Common myeloid progenitor, CD34-positive (primary cell): ENCODE measurements at regions not wholly inside any gene's neighbourhood (a gene's known extent, or its start where the extent isn't known, plus 50 kb on each side); places are given as distances from the start of the nearest gene placed in this dataset.
"Not testable (repeated sequence)": the region's sequence is repeated elsewhere in the genome, so short reads cannot be mapped to it uniquely, and the experiment has no call there.

Source experiments
- CTCF ChIA-PET: fragments of 350-600 bp; sonication (Branson Sonifier 250); formaldehyde crosslinking; loops from one replicate; lab custom pipeline; 2021; ENCODE audit warnings: antibody characterized with exemption; lab: Charles Lee
- POLR2A ChIA-PET: fragments of 350-600 bp; sonication (Branson Sonifier 250); formaldehyde crosslinking; loops from one replicate; lab custom pipeline; 2021; ENCODE audit warnings: antibody characterized with exemption; lab: Charles Lee
- DNase-seq, 3 donors: peaks; one replicate each; pipeline versions ENCODE4 v3.0.0 to v3.0.0-alpha.2; 2013
- H3K27ac ChIP-seq, 2 experiments: 1 replicate in 1 of 2; 2 replicates in 1 of 2; pipeline ENCODE4 v1.7.0; 2013; ENCODE audit warnings: inconsistent platforms in 2 of 2, low read length in 2 of 2, mild to moderate bottlenecking in 2 of 2, low read depth in 1 of 2, moderate library complexity in 1 of 2; ENCODE audit not compliant: severe bottlenecking in 2 of 2, insufficient read depth in 1 of 2, poor library complexity in 1 of 2
- H3K27me3 ChIP-seq, 5 experiments: replicated peaks in 2 of 5; 1 replicate in 3 of 5; 2 replicates in 2 of 5; pipeline versions ENCODE4 v1.6.1 to v1.7.0; 2013; ENCODE audit warnings: low read length in 4 of 5, mild to moderate bottlenecking in 2 of 5, moderate library complexity in 2 of 5, inconsistent platforms in 1 of 5; ENCODE audit not compliant: insufficient read depth in 5 of 5, control insufficient read depth in 4 of 5
- H3K36me3 ChIP-seq, 4 experiments: 1 replicate in 2 of 4; 2 replicates in 2 of 4; pipeline versions ENCODE4 v1.6.1 to v1.7.0; 2013; ENCODE audit warnings: low read length in 3 of 4, control low read depth in 1 of 4, mild to moderate bottlenecking in 1 of 4; ENCODE audit not compliant: control insufficient read depth in 4 of 4, insufficient read depth in 4 of 4
- H3K4me1 ChIP-seq, 4 experiments: 1 replicate in 3 of 4; 2 replicates in 1 of 4; pipeline versions ENCODE4 v1.6.1 to v1.7.1; 2013; ENCODE audit warnings: low read length in 3 of 4, mild to moderate bottlenecking in 3 of 4, control low read depth in 1 of 4, inconsistent platforms in 1 of 4, moderate library complexity in 1 of 4; ENCODE audit not compliant: control insufficient read depth in 4 of 4, insufficient read depth in 4 of 4; ENCODE audit errors: control extremely low read depth in 1 of 4
- H3K4me3 ChIP-seq, 7 experiments: 1 replicate in 4 of 7; 2 replicates in 3 of 7; pipeline versions ENCODE4 v1.5.1 to v1.7.0; 2013; ENCODE audit warnings: mild to moderate bottlenecking in 7 of 7, low read length in 6 of 7, moderate library complexity in 6 of 7, inconsistent platforms in 2 of 7, low read depth in 2 of 7, control low read depth in 1 of 7; ENCODE audit not compliant: insufficient read depth in 4 of 7, control insufficient read depth in 1 of 7; ENCODE audit errors: extremely low read depth in 1 of 7
- H3K9me3 ChIP-seq, 5 experiments: 1 replicate in 4 of 5; 2 replicates in 1 of 5; pipeline versions ENCODE4 v1.6.1 to v1.7.1; 2013; ENCODE audit warnings: low read length in 4 of 5, mild to moderate bottlenecking in 2 of 5, inconsistent platforms in 1 of 5, low read depth in 1 of 5, moderate library complexity in 1 of 5; ENCODE audit not compliant: control insufficient read depth in 4 of 5, insufficient read depth in 2 of 5; ENCODE audit errors: control extremely low read depth in 1 of 5
- WGBS: methylation state at CpG from one replicate; pipeline ENCODE4 v1.1.5; 2013; ENCODE audit not compliant: insufficient coverage; 5-methylcytosine and 5-hydroxymethylcytosine counted together

DNA sequence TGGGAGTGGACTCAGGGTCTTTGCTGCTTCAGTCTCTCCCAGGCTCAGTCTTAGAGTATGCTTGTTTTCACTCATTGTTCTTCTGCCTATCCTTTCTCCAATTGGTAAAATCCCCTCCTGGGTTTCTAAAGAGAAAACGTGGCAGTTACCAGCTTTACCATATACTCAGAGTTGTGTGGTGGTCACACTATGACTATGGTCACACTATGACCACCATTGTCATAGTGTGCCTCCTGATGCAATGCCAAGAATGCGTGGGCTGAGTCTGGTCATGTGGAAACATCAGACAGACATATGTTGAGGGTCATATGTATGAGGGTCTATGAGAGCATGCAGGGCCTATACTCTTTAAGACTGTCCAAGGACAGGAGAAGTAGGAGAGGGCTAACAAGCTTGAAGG, 326.5 kb upstream of the PRR16 start:
- CTCF ChIA-PET, result no interaction called here
- no peak for DNase-seq
- WGBS, result 91% methylated on average over 1 of the region's 2 CpGs
- POLR2A ChIA-PET, result no interaction called here
- peaks cover 0 to 7% (median 0%) of the 10 kb centered on the region in 4 experiments for H3K4me1 ChIP-seq
- no peaks in the 10 kb centered on the region for H3K27me3 ChIP-seq
- no peak overlapping the region for H3K27ac ChIP-seq
- H3K9me3 ChIP-seq, result no peaks in the 10 kb centered on the region
- H3K36me3 ChIP-seq, result no peaks in the 10 kb centered on the region
- H3K4me3 ChIP-seq, result no peak overlapping the region

DNA sequence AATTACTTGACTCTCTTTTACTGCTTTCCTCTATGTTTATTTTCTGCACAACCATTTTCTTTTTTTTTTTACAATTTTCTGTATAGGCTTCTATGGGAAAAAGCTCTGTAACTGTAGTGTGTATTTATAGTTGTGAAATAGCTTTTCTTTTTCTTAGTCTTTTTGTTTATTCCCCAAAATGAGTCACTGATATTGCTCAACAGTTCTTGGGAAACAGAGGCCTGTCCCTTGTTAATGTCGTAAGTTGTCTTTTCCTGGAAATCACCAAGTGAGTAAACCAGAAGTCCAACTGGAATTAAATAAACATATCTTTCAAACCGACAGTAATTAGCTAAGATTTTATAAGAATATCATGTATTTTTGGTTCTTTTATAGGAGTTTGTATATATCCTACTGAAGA, 325.1 kb upstream of the PRR16 start:
- no CpG with 5 or more reads among the region's 2 CpGs for WGBS
- POLR2A ChIA-PET, result no interaction called here
- no peaks in the 10 kb centered on the region for H3K27me3 ChIP-seq
- peak; percentile 11 to 43 (median 32) for DNase-seq
- H3K4me1 ChIP-seq, result peaks cover 0 to 7% (median 0%) of the 10 kb centered on the region in 4 experiments
- H3K36me3 ChIP-seq, result no peaks in the 10 kb centered on the region
- CTCF ChIA-PET, result no interaction called here
- H3K27ac ChIP-seq, result no peak overlapping the region
- no peak overlapping the region for H3K4me3 ChIP-seq
- no peaks in the 10 kb centered on the region for H3K9me3 ChIP-seq

DNA sequence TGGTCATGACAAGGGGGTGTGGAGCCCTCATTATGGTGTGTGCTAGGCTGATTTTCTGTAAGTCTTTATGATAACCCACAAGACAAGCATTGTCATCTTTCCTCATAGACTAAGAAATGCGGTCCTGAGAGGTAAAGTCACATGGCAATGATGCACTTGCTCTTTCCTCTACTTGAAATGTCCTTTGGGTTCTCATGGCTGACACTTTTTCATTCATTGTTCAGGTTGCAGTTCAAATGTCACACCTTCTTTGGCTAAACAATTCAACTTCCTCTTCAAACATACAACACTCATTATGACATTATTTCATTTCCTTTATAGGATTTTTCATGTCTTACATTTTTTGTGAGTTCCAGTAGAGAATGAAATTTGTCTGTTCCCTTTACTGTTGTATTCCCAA, 323.6 kb upstream of the PRR16 start:
- Histone ChIP-seq H3K4me1 (peaks cover 0 to 7% (median 0%) of the 10 kb centered on the region in 4 experiments), H3K4me3 (no peak overlapping the region), H3K27me3 (no peaks in the 10 kb centered on the region), H3K9me3 (peaks cover 0 to 12% (median 8%) of the 10 kb centered on the region in 5 experiments), H3K36me3 (peaks cover 0 to 8% (median 2%) of the 10 kb centered on the region in 4 experiments), H3K27ac (no peak overlapping the region)
- peak in 1 of 3 donors; percentile 13 for DNase-seq
- ChIA-PET POLR2A (no interaction called here), CTCF (no interaction called here)
- 60% methylated on average over 1 of the region's 1 CpG for WGBS

DNA sequence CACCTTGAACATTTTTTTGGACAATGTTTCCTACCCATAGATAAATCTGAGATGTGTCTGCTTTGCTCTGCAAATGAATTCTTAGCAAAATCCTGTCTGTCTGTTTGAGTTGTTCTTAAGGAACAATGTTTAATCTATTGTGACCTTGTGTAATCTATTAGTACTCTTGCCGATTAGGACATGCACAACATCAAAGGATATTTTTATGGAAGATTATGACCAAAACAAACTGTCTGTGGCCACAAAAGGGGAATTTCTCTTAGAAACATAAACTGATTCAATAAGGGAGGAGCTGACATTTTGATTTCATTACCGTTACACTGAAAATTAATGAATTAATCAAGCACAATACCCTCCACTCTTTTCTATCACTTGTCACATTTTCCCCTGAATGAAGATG, 323.0 kb upstream of the PRR16 start:
- Histone ChIP-seq H3K4me1 (peaks cover 0 to 7% (median 0%) of the 10 kb centered on the region in 4 experiments), H3K4me3 (no peak overlapping the region), H3K27ac (no peak overlapping the region), H3K27me3 (no peaks in the 10 kb centered on the region), H3K9me3 (peaks cover 0 to 17% (median 8%) of the 10 kb centered on the region in 5 experiments), H3K36me3 (peaks cover 0 to 9% (median 2%) of the 10 kb centered on the region in 4 experiments)
- POLR2A ChIA-PET, result no interaction called here
- WGBS, result 100% methylated on average over 1 of the region's 2 CpGs
- CTCF ChIA-PET, result no interaction called here
- DNase-seq, result no peak

DNA sequence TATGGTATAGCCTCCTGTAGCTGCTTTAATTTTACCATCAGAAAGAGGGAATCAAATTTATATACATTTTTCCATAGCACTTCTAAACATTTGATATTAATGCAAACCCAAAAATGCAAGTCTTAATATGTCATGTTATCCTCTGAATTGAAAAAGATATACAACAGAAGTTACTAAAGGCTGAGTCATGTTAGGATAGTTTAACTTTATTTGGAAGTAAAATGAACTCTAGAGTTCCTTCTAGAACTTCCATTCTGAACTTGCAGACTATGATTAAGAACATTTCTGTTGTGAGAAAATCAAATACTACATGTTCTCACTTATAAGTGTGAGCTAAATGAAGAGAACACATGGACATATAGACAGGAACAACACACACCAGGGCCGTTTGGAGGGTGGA, 317.3 kb upstream of the PRR16 start:
- Histone ChIP-seq H3K27ac (no peak overlapping the region), H3K36me3 (peaks cover 0 to 9% (median 2%) of the 10 kb centered on the region in 4 experiments), H3K4me3 (no peak overlapping the region), H3K27me3 (no peaks in the 10 kb centered on the region), H3K9me3 (peaks cover 0 to 21% (median 8%) of the 10 kb centered on the region in 5 experiments), H3K4me1 (no peaks in the 10 kb centered on the region)
- ChIA-PET POLR2A (no interaction called here), CTCF (no interaction called here)
- DNase-seq, result no peak
- WGBS, result no CpG with 5 or more reads among the region's 1 CpG

DNA sequence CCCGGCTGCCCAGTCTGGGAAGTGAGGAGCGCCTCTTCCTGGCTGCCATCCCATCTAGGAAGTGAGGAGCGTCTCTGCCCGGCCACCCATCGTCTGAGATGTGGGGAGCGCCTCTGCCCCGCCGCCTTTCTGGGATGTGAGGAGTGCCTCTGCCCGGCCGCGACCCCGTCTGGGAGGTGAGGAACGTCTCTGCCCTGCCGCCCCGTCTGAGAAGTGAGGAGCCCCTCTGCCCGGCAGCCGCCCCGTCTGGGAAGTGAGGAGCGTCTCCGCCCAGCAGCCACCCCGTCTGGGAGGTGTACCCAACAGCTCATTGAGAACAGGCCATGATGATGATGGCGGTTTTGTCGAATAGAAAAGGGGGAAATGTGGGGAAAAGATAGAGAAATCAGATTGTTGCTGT, 316.2 kb upstream of the PRR16 start:
- H3K27ac ChIP-seq, CTCF ChIA-PET, H3K4me1 ChIP-seq, DNase-seq, H3K4me3 ChIP-seq, H3K27me3 ChIP-seq, POLR2A ChIA-PET, H3K36me3 ChIP-seq: not testable (repeated sequence)
- WGBS, result 95% methylated on average over 6 of the region's 23 CpGs
- H3K9me3 ChIP-seq, result peaks cover 0 to 21% (median 8%) of the 10 kb centered on the region in 5 experiments

DNA sequence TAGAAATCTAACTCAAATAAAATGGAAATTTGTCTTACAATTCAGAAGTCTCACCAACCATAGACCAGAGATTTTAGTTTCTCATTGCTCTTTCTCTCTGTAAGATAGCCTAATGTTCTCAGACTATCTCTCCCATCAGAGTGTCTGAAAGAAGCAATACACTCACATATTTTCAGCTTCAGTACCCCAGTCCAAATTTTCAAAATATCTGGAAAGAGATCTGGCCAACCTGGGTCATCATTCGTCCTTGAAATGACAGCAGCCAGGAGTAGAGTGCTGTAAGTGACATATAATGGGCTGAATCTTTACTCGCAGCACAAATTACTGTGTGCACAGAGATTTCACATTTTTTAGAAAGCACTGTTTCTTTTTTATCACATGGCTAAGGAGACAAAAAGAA, 313.3 kb upstream of the PRR16 start:
- Histone ChIP-seq H3K27me3 (no peaks in the 10 kb centered on the region), H3K4me3 (no peak overlapping the region), H3K27ac (no peak overlapping the region), H3K36me3 (no peaks in the 10 kb centered on the region), H3K9me3 (peaks cover 0 to 6% (median 3%) of the 10 kb centered on the region in 5 experiments), H3K4me1 (no peaks in the 10 kb centered on the region)
- whole genome bisulfite sequencing, result no CpG with 5 or more reads among the region's 2 CpGs
- POLR2A ChIA-PET, result no interaction called here
- no peak for DNase-seq
- CTCF ChIA-PET, result no interaction called here
